ENCODE measurements at regions not wholly inside any gene's neighbourhood (a gene's known extent, or its start where the extent isn't known, plus 50 kb on each side); places are given as distances from the start of the nearest gene placed in this dataset.
"Not testable (repeated sequence)": the region's sequence is repeated elsewhere in the genome, so short reads cannot be mapped to it uniquely, and the experiment has no call there.

GRCh38 chr5:7305000-7305674, 90.8 kb upstream of the ADCY2 start:
- TF ChIP-seq CTCF (IDR thresholded peaks at IDR 0.05; ENCODE audit: low read length); EZH2 (IDR thresholded peaks at IDR 0.05; ENCODE audit: borderline replicate concordance, low read length): not testable (repeated sequence)
